ENCODE measurements at regions not wholly inside any gene's neighbourhood (a gene's known extent, or its start where the extent isn't known, plus 50 kb on each side); places are given as distances from the start of the nearest gene placed in this dataset.
"Not testable (repeated sequence)": the region's sequence is repeated elsewhere in the genome, so short reads cannot be mapped to it uniquely, and the experiment has no call there.

DNA sequence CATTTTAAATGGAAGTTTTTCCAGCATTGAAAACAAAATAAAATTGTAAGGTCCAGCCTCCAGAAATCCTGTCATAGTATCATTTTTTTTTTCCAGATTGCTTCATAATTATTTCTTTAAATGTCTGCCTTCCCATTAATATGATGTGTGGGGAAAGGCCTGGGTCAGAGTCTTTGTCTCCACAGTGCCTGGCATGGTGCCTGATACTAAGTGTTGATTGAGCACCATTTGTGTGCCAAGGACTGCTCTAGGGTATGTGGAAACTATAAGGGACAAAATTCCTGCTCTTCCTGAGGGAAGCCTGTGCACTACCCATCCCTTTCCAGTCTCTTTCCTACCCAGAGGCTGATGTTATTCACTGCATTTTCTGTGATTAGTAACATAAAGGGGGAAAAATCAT lies 53.1 kb upstream of the BEND4 start:
- Histone ChIP-seq H3K27me3 (ENCODE audit: insufficient read depth, low read length) (no peaks in the 10 kb centered on the region), H3K27ac (ENCODE audit: low read length) (no peak overlapping the region), H3K36me3 (ENCODE audit: insufficient read depth, low read depth, low read length) (no peaks in the 10 kb centered on the region)

DNA sequence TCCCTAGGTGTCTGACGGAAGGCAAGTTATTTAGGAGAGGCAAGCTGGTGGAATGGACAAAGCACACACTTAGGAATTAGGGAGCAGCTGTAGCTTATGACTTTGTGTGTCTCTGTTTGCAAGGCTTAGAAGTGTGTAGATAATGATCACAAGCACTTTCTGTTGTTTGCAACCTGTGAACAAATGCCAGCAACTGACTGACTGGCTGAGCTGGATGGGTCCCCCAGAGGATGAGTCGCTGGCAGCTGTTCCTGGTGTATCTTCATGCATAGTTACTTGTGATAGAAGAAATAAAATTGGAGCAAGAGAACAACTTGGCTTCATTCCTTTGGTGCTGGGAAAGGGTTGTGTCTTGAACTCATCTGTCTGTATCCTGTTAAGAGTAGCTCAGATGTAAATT lies 64.2 kb upstream of the BEND4 start:
- Histone ChIP-seq H3K27me3 (ENCODE audit: insufficient read depth, low read length) (no peaks in the 10 kb centered on the region), H3K27ac (ENCODE audit: low read length) (no peak overlapping the region), H3K36me3 (ENCODE audit: insufficient read depth, low read depth, low read length) (no peaks in the 10 kb centered on the region)

More for the DNA sequence above, 53.1 kb upstream of the BEND4 start:
- no peaks in the 10 kb centered on the region for H3K9me3 ChIP-seq (ENCODE audit: insufficient read depth, low read depth, low read length)
- H3K4me1 ChIP-seq (ENCODE audit: insufficient read depth, low read length) = no peaks in the 10 kb centered on the region
- H3K4me3 ChIP-seq (ENCODE audit: low read length) = no peak overlapping the region
- H3K9ac ChIP-seq (ENCODE audit: low read depth, low read length) = no peak overlapping the region

DNA sequence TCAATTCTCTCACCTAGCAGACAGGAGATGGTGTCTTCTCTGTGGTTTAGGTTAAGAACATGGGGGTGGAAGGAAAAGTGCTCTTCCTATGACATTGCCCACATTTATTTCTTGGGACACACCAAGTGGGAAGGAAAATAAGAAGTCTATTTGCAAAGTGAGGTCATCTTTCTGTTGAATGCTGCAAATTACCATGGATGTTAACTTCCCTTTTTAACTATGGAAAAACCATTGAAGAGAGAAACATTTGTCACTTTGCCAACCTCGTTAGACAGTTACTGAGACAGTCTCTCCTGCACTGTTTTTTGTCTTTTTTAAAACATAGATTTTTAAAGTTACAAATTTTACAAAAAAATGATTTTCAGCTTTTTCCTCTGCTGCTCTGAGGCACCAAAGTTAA lies 72.8 kb upstream of the BEND4 start:
- Histone ChIP-seq H3K27me3 (ENCODE audit: insufficient read depth, low read length) (no peaks in the 10 kb centered on the region), H3K9me3 (ENCODE audit: insufficient read depth, low read depth, low read length) (no peaks in the 10 kb centered on the region), H3K36me3 (ENCODE audit: insufficient read depth, low read depth, low read length) (no peaks in the 10 kb centered on the region)

More for the DNA sequence above, 64.2 kb upstream of the BEND4 start:
- Histone ChIP-seq H3K4me3 (ENCODE audit: low read length) (no peak overlapping the region), H3K9ac (ENCODE audit: low read depth, low read length) (no peak overlapping the region), H3K9me3 (ENCODE audit: insufficient read depth, low read depth, low read length) (no peaks in the 10 kb centered on the region), H3K4me1 (ENCODE audit: insufficient read depth, low read length) (no peaks in the 10 kb centered on the region)

DNA sequence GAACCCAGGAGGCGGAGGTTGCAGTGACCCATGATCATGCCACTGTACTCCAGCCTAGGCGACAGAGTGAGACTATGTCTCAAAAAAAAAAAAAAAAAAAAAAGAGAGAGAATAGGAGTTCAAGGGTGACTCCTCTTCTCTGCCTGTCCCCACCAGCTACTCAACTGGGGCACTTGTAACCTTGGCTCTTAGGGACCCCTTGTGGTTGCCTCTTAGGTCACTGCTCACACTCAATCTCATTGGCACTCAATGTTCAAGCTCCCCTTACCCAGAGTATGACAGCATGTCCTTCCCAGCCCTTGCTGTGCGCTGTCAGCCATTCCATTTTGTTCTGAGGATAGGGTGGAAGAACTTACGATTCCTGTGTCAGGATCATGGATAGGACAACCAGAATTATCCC lies 82.4 kb upstream of the BEND4 start:
- no peak overlapping the region for H3K4me3 ChIP-seq (ENCODE audit: low read length)
- H3K9me3 ChIP-seq (ENCODE audit: insufficient read depth, low read depth, low read length) = no peaks in the 10 kb centered on the region
- no peaks in the 10 kb centered on the region for H3K36me3 ChIP-seq (ENCODE audit: insufficient read depth, low read depth, low read length)
- H3K27ac ChIP-seq (ENCODE audit: low read length) = no peak overlapping the region
- no peaks in the 10 kb centered on the region for H3K4me1 ChIP-seq (ENCODE audit: insufficient read depth, low read length)
- no peak overlapping the region for H3K9ac ChIP-seq (ENCODE audit: low read depth, low read length)
- H3K27me3 ChIP-seq (ENCODE audit: insufficient read depth, low read length) = no peaks in the 10 kb centered on the region

More for the DNA sequence above, 72.8 kb upstream of the BEND4 start:
- Histone ChIP-seq H3K9ac (ENCODE audit: low read depth, low read length) (no peak overlapping the region), H3K27ac (ENCODE audit: low read length) (no peak overlapping the region), H3K4me3 (ENCODE audit: low read length) (no peak overlapping the region), H3K4me1 (ENCODE audit: insufficient read depth, low read length) (0 out of 2 replicates have a peak, but pooled peaks cover 3% of the 10 kb centered on the region)

DNA sequence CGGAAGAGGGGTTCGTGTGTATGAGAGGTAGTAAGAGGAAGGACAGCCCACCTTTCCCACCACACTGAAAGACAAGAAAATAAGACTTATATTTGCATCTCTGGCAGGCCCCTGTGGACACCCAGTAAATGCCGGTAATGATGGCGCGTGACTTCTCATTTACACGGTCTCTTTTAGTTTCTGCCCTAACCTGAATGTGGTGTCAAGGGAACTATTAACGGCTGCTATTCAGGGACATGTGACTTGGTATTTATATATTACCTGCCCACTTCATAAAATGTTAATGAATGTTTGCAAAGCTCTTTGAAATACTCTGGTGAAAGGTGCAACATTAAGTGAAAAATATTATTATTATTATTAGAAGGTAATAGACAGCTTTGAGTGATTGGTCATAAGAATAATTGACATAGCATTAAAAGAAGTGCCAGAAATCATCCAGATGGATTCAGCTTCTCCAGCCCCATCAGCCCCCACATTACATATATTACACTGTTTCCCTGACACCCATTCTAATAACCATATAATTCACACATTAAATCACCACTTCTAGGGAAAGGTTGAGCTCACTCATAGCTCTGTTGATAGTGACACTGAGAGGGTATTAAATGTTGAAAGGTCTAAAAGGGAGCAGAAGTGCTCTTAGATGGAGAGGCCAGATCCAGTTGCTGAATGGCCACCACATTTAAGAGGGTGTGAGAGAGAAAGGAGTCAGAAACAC lies 83.0 kb upstream of the BEND4 start:
- H3K36me3 ChIP-seq (ENCODE audit: insufficient read depth, low read depth, low read length) = no peaks in the 10 kb centered on the region
- H3K9me3 ChIP-seq (ENCODE audit: insufficient read depth, low read depth, low read length) = no peaks in the 10 kb centered on the region
- H3K4me1 ChIP-seq (ENCODE audit: insufficient read depth, low read length) = no peaks in the 10 kb centered on the region
- H3K9ac ChIP-seq (ENCODE audit: low read depth, low read length) = no peak overlapping the region
- H3K27ac ChIP-seq (ENCODE audit: low read length) = no peak overlapping the region
- H3K27me3 ChIP-seq (ENCODE audit: insufficient read depth, low read length) = no peaks in the 10 kb centered on the region
- no peak overlapping the region for H3K4me3 ChIP-seq (ENCODE audit: low read length)

DNA sequence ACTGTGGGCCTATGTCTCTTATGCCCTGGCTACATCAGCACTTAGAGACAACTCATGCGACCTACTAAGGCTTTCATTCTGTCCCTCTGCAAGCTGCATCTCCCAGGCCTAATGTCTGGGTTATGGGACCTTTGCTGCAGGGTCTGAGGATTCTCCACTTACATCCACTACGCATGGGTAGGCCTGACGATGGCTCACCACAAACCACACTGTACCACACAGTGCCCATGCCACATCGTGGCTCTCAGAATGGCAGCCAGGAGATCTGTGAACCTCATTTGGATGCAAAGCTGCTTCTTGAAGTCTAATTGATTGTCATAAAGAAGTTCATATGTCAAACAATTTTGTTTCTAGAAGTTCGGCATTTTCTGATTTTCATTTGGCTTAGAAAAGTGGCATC lies 84.6 kb upstream of the BEND4 start:
- Histone ChIP-seq H3K9me3 (ENCODE audit: insufficient read depth, low read depth, low read length) (no peaks in the 10 kb centered on the region), H3K4me3 (ENCODE audit: low read length) (no peak overlapping the region), H3K27me3 (ENCODE audit: insufficient read depth, low read length) (no peaks in the 10 kb centered on the region), H3K36me3 (ENCODE audit: insufficient read depth, low read depth, low read length) (no peaks in the 10 kb centered on the region), H3K9ac (ENCODE audit: low read depth, low read length) (no peak overlapping the region), H3K27ac (ENCODE audit: low read length) (no peak overlapping the region), H3K4me1 (ENCODE audit: insufficient read depth, low read length) (no peaks in the 10 kb centered on the region)

DNA sequence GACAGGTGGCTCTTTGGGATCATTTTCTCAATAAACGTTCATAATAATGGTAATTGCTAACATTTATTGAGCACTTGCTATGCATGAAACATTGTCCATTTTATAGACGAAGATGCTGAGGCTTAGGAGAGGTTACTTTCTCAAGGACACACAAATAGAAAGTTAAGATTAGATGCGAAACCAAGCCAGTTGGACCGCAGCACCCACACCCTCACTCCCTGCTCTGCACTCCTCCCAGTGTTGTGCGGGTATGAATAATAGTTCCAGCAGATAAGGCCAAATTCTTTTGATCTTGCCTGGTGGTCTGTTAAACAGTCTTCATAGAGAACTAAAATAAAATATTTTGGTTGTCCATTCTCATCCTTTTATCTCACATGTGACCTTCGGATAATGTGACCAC lies 85.0 kb upstream of the BEND4 start:
- Histone ChIP-seq H3K9me3 (ENCODE audit: insufficient read depth, low read depth, low read length) (no peaks in the 10 kb centered on the region), H3K4me3 (ENCODE audit: low read length) (no peak overlapping the region), H3K4me1 (ENCODE audit: insufficient read depth, low read length) (no peaks in the 10 kb centered on the region), H3K36me3 (ENCODE audit: insufficient read depth, low read depth, low read length) (no peaks in the 10 kb centered on the region), H3K27ac (ENCODE audit: low read length) (no peak overlapping the region), H3K9ac (ENCODE audit: low read depth, low read length) (no peak overlapping the region), H3K27me3 (ENCODE audit: insufficient read depth, low read length) (no peaks in the 10 kb centered on the region)

DNA sequence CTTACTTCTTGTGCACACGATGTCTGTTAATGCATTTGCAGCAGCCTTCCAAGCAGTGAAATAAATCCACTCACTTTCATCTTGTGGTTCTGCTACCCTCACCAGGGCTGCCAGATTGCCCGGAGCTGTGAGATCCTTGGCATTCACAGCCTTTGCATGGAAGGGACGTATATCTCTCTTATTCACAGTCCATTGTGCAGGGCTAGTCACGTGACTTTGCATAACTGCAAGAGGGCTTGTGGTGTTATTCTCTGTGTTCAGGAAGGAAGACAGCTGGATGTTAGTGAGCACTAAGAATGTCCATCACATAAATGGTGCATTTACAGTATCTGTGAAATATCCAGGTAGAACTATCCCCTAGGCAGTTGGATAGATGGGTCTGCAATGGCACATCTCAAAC lies 96.5 kb upstream of the BEND4 start:
- Histone ChIP-seq H3K27me3 (ENCODE audit: insufficient read depth, low read length) (no peaks in the 10 kb centered on the region), H3K9me3 (ENCODE audit: insufficient read depth, low read depth, low read length) (no peaks in the 10 kb centered on the region), H3K9ac (ENCODE audit: low read depth, low read length) (no peak overlapping the region), H3K4me1 (ENCODE audit: insufficient read depth, low read length) (no peaks in the 10 kb centered on the region), H3K4me3 (ENCODE audit: low read length) (no peak overlapping the region), H3K36me3 (ENCODE audit: insufficient read depth, low read depth, low read length) (no peaks in the 10 kb centered on the region), H3K27ac (ENCODE audit: low read length) (no peak overlapping the region)

DNA sequence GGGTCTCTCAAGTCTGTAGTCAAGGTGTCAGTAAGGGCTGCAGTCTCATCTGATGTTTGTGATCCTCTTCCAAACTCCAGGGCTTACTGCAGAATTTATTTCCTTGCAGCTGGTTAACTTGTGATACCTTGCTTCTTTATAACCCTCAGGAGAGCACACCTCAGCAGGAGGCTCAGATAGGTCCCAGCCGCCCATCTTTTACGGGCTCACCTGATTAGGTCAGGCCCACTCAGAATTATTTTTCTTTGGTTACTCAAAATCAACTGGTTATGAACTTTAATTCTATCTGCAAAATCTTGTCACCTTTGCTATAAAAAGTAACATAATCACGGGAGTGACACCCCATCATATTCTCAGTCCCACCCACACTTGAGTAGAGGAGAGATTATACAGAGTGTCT lies 99.9 kb upstream of the BEND4 start:
- Histone ChIP-seq H3K27ac (ENCODE audit: low read length) (no peak overlapping the region), H3K4me3 (ENCODE audit: low read length) (no peak overlapping the region), H3K9me3 (ENCODE audit: insufficient read depth, low read depth, low read length) (no peaks in the 10 kb centered on the region), H3K9ac (ENCODE audit: low read depth, low read length) (no peak overlapping the region), H3K27me3 (ENCODE audit: insufficient read depth, low read length) (no peaks in the 10 kb centered on the region), H3K36me3 (ENCODE audit: insufficient read depth, low read depth, low read length) (no peaks in the 10 kb centered on the region), H3K4me1 (ENCODE audit: insufficient read depth, low read length) (no peaks in the 10 kb centered on the region)

DNA sequence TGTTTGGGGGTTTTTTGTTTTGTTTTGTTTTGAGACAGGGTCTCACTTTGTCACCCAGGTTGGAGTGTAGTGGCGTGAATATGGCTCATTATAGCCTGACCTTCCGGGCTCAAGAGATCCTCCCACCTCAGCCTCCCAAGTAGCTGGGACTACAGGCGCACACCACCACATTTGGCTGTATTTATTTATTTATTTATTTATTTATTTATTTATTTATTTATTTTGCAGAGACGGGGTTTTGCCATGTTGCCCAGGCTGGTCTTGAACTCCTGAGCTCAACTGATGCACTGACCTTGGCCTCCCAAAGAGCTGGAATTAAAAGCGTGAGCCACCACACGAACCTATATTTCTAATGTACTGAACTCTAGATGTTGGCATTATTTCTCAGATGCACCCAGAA lies 105.2 kb upstream of the BEND4 start:
- not testable (repeated sequence) for H3K4me1 ChIP-seq (ENCODE audit: insufficient read depth, low read length); H3K9ac ChIP-seq (ENCODE audit: low read depth, low read length); H3K4me3 ChIP-seq (ENCODE audit: low read length); H3K27me3 ChIP-seq (ENCODE audit: insufficient read depth, low read length); H3K36me3 ChIP-seq (ENCODE audit: insufficient read depth, low read depth, low read length); H3K9me3 ChIP-seq (ENCODE audit: insufficient read depth, low read depth, low read length); H3K27ac ChIP-seq (ENCODE audit: low read length)

DNA sequence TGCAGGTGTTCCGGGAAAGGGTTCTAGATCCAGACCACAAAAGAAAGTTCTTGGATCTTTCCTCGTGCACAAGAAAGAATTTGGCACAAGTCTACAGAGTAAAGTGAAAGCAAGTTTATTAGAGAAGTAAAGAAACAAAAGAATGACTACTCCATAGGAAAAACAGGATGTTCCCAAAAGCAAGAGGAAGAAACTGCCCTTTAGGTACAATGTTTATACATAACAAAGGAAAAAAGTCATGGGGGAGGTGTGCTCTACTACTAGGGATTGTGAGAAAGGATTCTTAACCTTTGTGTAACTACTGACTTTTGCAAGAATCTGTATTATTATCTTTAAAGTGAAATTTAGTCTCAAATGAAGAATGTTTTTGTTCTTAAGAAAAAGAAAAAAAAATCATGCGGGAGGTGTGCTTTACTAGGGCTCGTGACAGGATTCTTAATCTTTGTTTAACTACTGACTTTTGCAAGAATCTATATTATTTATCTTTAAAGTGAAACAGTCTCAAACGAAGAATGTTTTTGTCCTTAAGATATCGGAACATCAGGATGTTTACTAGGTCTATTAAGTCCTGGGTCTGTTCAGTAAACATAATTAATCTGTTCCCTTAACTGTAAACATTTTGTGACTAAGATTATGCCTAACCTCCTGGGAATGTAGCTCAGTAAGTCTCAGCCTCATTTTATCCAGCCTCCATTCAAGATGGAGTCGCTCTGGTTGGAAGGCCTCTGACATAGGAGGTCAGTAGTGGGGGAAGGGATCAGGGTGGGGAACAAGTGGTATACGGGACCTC lies 110.4 kb upstream of the BEND4 start:
- Histone ChIP-seq H3K4me3 (ENCODE audit: low read length) (no peak overlapping the region), H3K27me3 (ENCODE audit: insufficient read depth, low read length) (no peaks in the 10 kb centered on the region), H3K9me3 (ENCODE audit: insufficient read depth, low read depth, low read length) (no peaks in the 10 kb centered on the region; the same call in 1 of the 2 replicates), H3K4me1 (ENCODE audit: insufficient read depth, low read length) (peaks cover 2% of the 10 kb centered on the region; the same call in 1 of the 2 replicates), H3K9ac (ENCODE audit: low read depth, low read length) (no peak overlapping the region), H3K36me3 (ENCODE audit: insufficient read depth, low read depth, low read length) (no peaks in the 10 kb centered on the region), H3K27ac (ENCODE audit: low read length) (no peak overlapping the region)
